Ishikawa (cell line): ENCODE measurements at regions not wholly inside any gene's neighbourhood (a gene's known extent, or its start where the extent isn't known, plus 50 kb on each side); places are given as distances from the start of the nearest gene placed in this dataset.

Experiments
- CREB1 ChIP-seq: IDR thresholded peaks from 2 replicates; pipeline ENCODE4 v1.6.1; 2012; ENCODE audit warnings: low read depth
- MAX ChIP-seq: IDR thresholded peaks from 2 replicates; pipeline ENCODE4 v1.6.1; 2012
- RAD21 ChIP-seq: IDR thresholded peaks from 2 replicates; pipeline ENCODE4 v1.6.1; 2012; ENCODE audit warnings: low read depth
- TCF12 ChIP-seq: IDR thresholded peaks from 2 replicates; pipeline ENCODE4 v1.6.1; 2012; ENCODE audit warnings: low read depth
- TEAD4 ChIP-seq: IDR thresholded peaks from 2 replicates; pipeline ENCODE4 v1.6.1; 2012
- TF ChIP-seq, protein P1 (sequence below): IDR thresholded peaks from 2 replicates; pipeline ENCODE4 v1.6.1; 2012; ENCODE audit warnings: low read depth, mild to moderate bottlenecking

DNA sequence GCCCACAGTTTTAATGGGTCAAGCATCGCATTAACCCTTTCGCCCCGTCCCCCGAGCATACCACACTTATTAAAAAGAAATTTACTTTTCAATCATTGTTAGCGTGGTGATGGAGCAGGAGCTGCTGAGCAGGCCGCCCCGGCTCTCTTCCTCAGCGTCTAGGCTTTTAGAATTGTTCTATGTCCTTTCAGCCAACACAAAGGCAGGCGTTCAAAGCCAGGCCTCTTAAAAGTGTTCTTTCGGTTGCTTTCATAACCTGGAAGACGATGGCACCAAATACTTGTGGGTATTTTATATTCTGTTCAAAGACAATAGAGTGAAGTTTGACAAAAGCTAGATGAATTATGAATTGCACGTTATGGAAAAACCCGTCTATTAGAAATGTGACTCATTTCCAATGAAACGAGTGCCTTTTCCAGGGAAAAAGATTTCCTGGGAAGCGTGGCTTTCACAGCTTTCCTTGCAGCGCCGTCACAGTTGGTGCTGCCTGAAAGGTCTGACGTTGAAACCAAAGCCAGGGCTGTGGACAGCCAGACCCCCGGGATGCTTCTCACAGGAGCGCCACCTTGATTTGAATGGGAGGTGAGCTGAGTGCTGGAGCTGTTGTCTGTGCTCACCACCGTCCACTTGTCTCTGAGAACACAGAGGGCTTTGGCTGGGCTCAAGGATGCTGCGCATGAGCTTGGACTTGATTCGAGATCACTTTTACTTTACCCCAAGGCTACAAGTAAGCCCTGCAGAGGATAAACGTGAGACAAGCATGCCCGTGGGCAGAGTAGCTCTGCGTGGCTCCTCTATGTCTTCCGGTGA lies 78.8 kb downstream of the SOX1 start:
- no peak for TF ChIP-seq RAD21
- TF ChIP-seq MAX: no peak
- TF ChIP-seq CREB1: no peak
- no peak for TF ChIP-seq TCF12
- no peak for TF ChIP-seq TEAD4
- TF ChIP-seq, protein P1, sequence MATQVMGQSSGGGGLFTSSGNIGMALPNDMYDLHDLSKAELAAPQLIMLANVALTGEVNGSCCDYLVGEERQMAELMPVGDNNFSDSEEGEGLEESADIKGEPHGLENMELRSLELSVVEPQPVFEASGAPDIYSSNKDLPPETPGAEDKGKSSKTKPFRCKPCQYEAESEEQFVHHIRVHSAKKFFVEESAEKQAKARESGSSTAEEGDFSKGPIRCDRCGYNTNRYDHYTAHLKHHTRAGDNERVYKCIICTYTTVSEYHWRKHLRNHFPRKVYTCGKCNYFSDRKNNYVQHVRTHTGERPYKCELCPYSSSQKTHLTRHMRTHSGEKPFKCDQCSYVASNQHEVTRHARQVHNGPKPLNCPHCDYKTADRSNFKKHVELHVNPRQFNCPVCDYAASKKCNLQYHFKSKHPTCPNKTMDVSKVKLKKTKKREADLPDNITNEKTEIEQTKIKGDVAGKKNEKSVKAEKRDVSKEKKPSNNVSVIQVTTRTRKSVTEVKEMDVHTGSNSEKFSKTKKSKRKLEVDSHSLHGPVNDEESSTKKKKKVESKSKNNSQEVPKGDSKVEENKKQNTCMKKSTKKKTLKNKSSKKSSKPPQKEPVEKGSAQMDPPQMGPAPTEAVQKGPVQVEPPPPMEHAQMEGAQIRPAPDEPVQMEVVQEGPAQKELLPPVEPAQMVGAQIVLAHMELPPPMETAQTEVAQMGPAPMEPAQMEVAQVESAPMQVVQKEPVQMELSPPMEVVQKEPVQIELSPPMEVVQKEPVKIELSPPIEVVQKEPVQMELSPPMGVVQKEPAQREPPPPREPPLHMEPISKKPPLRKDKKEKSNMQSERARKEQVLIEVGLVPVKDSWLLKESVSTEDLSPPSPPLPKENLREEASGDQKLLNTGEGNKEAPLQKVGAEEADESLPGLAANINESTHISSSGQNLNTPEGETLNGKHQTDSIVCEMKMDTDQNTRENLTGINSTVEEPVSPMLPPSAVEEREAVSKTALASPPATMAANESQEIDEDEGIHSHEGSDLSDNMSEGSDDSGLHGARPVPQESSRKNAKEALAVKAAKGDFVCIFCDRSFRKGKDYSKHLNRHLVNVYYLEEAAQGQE: no peak
